HG02763 (cell line): ENCODE measurements at regions not wholly inside any gene's neighbourhood (a gene's known extent, or its start where the extent isn't known, plus 50 kb on each side); places are given as distances from the start of the nearest gene placed in this dataset.
A peak's percentile ranks its signal among the peaks of the same experiment; 100 is the strongest.
"Not testable (repeated sequence)": the region's sequence is repeated elsewhere in the genome, so short reads cannot be mapped to it uniquely, and the experiment has no call there.

Experiments
- ATAC-seq: cut with Tn5 transposase; IDR thresholded peaks from one replicate; pipeline ENCODE4 v1.9.1; 2021; ENCODE audit warnings: mild to moderate bottlenecking, moderate library complexity; ENCODE audit not compliant: unreplicated experiment

DNA sequence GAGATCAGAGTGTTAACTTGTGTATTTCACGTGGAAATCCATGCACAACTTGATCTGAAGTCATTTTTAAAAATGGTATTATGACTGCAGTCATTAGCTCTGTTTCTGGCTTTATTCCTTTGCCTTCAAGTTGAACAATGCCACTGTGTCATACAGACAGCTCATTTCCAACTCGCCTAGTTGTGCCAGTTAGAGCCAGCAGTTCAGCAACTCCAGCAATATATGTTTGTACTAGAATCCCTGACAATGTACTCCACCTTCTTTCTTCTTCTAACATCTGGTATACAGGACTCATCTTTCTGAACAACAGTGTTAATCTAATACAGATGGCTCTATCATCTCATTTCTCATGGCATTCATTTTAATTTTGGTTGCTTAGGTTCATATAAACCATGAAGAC lies 418.3 kb upstream of the POU3F2 start:
- no peak for ATAC-seq

DNA sequence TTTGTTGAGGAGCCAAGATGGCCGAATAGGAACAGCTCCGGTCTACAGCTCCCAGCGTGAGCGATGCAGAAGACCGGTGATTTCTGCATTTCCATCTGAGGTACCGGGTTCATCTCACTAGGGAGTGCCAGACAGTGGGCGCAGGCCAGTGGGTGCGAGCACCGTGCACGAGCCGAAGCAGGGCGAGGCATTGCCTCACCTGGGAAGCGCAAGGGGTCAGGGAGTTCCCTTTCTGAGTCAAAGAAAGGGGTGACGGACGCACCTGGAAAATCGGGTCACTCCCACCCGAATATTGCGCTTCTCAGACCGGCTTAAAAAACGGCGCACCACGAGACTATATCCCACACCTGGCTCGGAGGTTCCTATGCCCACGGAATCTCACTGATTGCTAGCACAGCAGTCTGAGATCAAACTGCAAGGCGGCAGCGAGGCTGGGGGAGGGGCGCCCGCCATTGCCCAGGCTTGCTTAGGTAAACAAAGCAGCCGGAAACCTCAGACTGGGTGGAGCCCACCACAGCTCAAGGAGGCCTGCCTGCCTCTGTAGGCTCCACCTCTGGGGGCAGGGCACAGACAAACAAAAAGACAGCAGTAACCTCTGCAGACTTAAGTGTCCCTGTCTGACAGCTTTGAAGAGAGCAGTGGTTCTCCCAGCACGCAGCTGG lies 417.7 kb upstream of the POU3F2 start:
- ATAC-seq: not testable (repeated sequence)

DNA sequence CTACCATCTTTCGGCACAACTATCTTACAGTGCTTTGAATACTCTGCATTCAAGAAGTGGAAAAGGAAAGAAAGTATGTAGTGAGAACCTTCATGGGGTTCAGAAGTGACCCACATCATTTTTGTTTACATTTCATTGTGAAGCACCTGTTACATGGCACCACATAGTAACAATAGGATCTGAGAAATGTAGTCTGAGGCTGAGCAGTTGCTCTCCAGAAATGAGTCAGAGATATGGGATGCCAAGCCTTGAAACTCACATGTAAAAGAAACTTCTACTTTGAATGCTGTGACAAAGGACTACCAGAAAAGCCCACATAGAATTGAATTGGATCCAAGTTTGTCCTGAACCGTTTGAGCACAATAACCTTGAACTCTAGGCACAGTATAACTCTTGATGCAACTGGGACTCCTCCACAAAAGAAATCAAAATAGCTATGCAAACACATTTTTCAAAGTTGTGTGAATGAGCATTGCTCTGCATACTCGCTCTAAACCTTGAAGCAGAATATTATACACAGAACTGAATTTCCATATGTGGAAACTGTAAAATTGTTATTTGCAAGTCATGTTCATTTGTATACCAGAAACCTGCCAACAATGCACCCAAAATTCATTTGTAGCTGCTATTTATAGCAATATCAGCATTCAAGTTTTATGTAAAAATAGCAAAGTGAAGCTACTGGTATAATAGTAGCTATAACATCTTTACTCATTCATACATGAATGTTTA lies 400.9 kb upstream of the POU3F2 start:
- ATAC-seq: peak; percentile 89

DNA sequence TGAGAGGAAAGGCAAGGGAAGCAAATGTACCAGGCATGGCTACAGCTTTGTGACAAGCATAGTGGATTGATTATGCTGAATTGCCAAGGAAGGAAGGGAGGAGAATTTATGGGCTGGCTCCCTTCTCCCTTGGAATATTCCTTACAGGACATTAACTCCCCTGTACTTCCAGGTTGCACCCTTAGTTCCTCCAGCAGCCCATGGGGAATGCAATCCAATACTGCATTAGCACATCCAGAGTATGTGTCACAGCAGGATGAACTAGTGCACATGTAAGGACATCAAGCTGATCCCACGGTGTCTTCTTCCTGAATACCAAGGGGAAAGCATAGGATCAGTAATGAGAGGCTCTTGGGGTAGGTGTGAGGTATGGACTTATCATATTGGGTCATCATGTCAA lies 390.7 kb upstream of the POU3F2 start:
- ATAC-seq: no peak

DNA sequence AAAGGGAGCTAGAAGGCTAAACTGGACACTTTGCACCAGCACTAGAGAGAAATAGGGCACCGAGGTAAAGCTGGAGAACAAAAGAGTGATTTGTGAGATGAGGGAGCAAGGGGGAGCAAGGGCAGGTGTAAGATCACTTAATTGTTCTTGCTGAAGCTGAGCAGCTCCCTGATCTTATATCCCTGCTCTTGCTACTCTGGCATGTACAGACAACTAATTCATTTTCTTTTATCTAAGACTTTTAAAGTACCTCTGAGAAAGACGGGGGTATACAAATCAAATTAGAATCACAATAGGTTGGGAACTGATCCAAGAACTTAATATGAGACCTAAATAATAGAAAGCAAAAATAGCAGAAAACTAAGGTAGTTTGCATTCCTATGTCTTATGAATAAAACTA lies 381.7 kb upstream of the POU3F2 start:
- ATAC-seq: no peak

DNA sequence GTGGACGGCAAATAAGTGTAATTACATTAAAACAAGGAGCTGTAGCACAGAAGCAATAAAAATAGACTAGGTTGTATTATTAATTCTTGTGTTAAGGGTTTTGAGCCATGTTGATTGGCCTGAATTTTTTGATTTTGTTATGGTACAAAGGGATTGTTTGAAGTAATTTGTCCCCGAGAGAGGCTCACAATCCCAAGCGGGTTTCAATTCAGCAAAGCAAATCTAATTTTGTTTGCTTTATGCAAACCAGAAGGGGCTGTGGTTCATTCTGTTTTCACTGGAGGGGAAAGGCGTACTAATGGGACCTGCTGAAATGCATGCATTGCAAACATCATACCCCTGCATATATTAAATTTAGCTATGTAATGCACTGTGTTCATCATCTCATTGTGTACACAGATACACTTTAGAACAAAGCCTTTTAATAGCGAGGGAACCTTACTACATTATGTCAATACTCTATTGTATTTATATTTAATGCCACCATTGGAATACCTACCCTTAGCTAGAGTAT lies 379.5 kb upstream of the POU3F2 start:
- ATAC-seq: no peak

DNA sequence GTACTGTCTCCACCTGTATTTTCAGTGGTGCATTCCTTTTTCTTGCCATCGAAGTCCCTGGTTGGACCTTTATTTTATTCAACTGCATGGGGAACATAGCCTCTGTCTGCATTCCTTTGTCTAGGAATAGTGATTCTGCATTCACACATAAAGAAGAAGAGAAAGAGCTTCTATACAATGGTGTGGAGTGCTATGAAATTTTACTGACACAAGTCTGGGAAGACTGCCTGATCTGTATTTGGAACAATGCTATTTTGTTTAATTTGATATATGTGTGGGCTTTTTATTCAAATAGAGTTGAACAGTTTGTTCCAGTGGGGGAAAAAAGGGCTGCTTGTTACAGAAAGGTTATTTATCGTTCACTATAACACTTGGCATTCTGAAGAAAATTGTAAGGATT lies 375.7 kb upstream of the POU3F2 start:
- no peak for ATAC-seq

DNA sequence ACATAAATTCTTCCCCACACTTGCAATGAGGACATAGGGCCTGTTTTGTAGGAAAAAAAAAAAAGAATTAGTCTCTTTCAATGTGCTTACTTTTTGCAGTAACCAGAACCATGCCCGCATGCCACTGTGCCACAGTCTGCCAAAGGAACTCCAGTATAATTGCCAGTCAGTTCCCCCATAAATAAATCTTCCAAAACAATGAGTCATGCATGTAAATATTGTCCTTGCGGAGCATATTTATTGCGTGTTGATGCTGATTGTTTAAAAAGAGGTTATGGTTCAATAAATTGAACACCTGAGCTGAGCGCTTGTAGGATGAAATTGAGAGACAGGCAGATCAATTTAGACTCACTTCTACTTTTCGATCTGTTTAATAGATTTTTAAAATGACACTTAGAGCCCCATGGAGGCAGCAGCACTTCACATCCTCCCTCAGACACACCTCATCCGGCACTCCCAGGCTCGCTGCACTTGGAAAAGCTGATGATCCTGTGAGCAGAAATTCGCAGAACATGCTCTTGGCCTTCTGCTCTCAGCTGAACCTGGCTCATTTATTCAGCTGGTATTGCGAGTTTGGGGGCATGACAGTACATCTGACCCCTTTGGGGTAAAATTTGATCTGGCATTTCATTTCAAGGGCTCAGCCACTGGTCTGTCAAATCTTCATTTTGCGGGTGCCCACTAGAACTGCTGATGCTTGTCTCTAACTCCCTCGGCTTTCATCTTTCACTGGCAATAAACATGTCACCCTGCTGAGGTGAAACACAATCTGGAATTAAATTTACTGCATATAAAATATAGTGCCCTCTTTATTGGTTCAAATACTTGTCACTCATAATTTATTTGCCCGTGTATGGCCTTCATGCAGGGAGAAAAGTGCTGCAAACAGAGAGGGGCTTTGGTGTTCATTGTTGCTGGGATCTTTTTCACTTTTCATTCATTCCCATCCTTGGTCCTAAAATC lies 371.1 kb upstream of the POU3F2 start:
- ATAC-seq: no peak

DNA sequence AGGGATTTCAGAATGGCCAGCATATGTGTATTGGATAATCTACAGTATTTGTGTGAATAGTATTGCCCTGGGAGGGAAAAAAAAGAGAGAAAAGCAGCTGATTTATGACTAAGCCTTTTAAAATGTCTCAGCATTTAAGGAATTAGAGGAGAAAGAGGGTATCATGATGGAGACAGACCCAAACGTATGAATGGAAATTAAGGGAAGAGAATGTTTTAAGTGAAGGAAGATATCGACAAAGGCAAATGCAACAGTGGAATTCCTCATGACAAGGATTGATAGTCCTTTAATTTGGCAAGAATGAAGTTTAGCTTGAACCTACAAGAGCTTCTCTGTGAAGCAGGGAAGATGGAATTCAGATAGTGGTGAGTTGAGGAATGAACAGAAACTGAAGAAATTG lies 367.3 kb upstream of the POU3F2 start:
- no peak for ATAC-seq

DNA sequence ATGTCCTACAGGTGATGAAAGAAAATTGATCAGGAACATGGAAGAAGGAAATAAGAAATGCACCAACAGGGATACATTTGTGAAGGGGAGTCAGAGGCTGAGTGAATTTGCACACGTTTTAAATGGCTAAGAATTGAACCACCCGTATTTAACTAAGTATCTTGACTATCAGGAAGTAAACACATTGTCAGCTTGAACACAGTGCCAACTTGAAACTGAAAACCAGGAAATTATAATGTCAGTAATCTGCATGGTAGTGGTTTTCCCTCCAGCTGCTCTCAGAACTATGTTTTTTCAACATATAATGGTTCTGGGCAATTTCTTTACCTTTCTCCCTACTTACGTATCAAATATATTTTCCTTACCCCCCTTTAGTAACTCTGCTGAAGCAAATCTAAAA lies 366.5 kb upstream of the POU3F2 start:
- ATAC-seq: no peak

DNA sequence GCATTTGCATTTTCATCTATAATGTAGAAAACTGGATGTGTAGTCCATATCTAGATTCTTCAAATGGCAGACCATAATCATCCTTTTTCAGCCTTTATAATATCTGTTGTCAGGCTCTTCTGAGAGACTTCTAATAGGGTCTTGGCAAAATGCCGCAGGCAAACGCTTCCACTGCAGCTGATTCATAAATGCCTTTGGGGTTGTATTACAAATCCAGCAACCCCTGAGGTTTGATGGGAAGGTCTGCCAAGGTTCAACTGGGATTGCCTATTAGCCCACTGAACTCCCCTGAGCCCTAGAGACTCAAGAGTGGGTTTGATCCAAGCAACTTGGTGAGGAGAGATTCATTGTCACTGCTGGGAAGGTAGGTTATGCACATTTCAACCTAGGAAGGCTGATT lies 365.2 kb upstream of the POU3F2 start:
- ATAC-seq: no peak

DNA sequence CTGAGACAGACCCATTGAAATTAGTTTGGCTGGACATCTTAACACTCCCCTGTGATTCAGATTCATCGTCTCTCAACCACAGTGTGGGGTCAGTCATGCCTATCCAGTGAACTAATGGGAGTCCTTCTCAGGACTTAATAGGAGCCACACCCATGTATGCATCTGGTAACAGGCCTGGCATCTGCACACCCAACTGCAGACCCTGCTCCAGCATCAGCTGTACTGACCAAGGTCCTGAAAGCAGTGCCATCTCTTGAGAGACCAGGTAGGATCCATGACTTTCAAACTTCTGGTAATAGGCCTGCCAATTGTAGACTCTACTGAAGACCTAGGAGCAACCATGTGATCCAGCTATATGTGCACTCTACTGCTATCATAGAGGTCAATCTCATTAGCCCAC lies 363.6 kb upstream of the POU3F2 start:
- ATAC-seq: no peak

DNA sequence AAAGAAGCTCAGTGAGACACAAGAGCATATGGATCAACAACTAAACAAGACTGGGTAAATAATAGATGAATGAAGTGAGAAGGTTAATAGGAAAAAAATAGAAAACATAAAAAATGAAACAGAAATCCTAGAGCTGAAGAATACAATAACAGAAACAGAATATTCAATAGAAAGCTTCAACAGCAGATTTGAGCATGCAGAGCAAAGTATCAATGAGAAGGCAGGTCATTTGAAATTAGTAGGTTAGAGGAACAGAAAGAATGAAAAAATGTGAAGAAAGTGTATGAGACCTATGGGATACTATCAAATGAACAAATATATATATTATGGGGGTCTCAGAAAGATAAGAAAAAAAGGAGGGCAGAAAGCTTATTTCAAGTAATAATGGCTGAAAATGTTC lies 362.9 kb upstream of the POU3F2 start:
- ATAC-seq: no peak

DNA sequence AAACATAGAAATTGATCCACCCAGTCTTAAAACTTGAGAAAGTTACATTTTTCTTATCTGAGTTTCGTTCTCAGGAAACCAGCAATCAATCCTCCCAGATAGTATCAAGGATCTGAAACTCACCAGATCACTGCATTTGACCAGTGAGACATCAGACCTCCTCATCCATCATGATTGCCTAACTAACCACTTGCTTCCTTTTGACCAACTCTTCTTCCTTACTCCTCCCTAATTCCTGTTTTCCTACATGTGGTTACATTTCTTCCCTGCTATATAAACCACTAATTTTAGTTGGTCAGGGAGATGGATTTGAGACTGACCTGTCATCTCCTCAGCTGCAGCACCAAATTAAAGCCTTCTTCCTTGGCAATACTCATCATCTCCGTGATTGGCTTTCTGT lies 357.1 kb upstream of the POU3F2 start:
- ATAC-seq: no peak

DNA sequence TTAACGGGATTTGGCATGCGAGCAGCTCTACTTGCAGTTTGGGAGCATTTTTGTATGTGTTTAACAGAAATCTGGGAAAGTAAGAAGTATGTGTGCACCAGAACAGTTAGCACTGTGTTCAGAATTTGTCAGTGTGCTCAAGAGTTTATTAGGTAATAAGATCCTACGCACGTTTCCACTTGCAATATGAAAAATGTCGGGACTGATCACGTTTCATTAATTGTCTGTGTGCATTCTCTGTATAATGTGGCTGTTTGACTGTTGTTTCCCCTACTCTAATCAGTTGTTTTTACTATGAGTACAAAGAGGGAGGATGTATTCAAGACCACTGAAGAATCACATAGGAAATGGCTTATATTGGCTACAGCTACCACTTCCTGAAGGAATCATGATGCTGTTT lies 349.7 kb upstream of the POU3F2 start:
- ATAC-seq: no peak

DNA sequence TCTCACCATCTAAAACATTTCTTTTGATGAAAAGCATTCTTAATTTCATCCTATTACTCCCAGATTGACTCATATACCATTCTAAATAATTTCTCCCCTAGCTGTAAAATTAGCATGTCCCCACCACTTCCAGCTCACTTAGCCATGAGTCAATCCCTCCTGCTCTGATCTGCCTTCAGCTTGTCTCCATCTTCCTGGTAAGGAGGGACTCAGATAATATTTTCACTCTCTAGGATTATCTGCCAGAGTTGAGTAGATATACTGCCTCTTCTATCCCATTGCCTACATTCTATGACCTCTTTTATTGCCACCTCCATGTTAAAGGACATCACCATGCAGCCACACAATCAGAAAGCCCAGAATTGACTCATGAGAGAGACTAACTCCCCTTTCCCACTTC lies 348.8 kb upstream of the POU3F2 start:
- no peak for ATAC-seq

DNA sequence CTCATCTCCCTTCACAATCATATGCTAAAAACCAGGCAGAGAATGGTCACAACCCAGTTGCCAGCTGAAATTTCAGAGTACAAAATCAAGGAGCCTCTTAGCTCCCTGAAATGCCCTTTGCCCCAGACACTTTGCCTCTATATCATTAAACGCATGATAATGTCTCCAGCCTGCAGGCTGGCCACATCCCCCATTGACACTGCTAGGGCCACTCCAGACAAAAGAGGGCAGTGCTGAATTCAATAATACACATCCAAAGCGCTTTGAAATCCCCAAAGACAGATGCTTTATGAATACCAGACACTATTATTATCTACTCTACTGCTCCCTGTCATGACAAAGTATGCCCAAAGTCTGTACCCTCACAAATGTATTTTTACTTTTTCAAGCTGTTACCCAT lies 348.3 kb upstream of the POU3F2 start:
- ATAC-seq: no peak

DNA sequence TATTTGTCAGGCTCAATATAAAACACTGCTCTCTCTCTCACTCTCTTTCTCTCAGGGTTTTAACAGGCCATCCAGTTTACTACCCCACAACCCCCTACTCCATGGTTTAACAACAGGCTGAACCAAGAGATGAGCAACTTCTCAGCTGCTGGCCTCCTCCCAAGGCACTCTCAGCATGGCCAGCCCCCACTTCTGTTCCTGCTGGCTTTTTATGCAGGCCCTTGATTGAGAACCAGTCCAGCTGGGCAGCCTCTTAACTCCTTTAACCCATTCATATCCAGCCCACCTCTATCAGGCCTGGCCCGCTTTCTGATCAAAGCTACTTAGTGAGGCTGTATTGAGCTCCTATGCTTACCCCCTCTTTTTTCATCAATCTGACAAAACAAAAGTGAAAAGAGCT lies 346.8 kb upstream of the POU3F2 start:
- no peak for ATAC-seq

DNA sequence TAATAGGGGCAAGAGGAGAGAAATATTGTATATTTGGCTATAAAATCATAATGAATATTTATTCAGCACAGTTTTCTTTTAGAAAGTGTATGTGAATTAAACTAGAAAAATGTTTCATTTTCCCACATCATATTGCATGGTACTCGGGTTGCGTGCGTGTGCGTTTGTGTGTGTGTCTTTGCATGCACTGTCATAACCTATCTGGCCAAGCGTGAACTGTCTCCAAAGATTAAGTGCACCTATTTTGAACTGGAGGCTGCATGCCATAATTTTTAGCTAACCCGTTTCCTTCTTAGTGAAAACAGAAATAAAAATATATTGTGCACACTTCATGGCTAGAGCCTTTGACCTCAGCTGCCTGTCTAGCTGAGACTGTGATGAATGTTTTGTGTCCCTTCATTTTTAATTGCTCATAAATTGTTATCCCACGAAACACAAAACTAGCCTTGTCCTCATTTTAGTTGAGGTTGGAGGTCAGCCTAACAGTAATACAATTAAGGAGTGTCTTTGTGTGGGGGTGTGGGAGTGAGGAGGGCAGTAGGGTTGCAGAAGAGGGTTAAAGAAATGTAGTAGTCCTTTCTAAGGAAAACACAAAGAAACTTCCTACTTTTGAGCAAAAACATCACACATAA lies 336.1 kb upstream of the POU3F2 start:
- no peak for ATAC-seq

DNA sequence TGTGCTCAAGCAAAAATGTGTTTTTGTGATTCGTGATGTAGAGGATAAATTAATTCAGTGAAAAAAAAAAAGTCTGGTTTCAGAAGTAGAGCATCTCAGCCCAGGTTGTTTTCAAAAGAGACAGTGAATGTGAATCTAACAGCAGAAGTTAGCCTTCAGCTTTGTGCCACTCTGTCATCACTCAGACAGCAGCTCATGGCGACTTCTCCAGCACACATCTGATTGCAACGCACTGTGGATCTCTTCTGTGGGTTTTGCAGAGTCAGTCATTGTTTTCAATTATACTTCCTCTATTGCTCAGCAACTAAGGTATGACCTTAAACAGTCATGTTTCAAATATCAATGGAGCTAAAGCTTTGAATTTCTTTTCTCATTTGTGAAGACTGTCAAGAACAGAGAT lies 335.5 kb upstream of the POU3F2 start:
- ATAC-seq: no peak

DNA sequence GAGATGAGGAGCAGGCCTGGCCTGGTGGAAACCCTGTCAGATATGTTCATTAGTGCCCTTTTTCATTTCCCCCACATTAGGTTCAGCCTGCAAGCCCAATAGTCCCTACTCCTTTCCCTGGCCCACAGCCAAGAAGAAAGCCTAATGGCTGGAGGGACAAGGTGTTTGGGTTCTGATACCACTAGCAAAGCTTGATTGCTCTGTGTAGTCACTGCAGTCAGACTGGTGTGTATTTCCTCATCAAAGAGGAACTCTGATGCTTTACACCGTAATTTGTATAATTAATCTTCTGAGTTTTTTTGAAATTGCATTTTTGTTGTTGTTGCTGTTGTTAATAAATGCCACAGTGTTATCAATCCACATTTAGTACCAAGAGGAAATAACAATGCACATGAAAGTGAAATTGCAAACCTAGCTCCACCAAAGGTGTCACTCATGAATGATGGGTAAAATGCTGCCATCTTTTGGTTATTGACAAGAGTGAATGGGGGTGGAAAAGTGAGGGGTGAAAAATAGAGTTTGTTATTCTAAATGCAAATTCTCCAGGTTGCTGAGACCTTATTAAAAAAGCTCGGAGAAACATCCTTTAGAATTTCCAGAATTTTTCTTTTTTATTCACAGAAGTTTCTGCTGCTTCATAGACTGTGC lies 320.2 kb upstream of the POU3F2 start:
- no peak for ATAC-seq
